Right lobe of liver (tissue), 4 donors: ENCODE measurements at regions not wholly inside any gene's neighbourhood (a gene's known extent, or its start where the extent isn't known, plus 50 kb on each side); places are given as distances from the start of the nearest gene placed in this dataset.

Source experiments
- POLR2A ChIP-seq: fragments of 450-650 bp; IDR thresholded peaks from one replicate; pipeline ENCODE4 v1.6.1; 2017; ENCODE audit warnings: antibody characterized with exemption, mild to moderate bottlenecking
- TF ChIP-seq, protein P1 (sequence below), 4 donors: fragments of 200-600 bp in 3 of 4; fragments of 450-650 bp in 1 of 4; IDR thresholded peaks; one replicate each; pipeline versions ENCODE4 v1.5.1 to v1.8.0; 2016 to 2022; ENCODE audit warnings: antibody characterized with exemption in 4 of 4, mild to moderate bottlenecking in 2 of 4
- donor health status: DM: no; HTN: no; CAD: no.
- donor health status: DM: no; HTN: no; CAD: no.
- donor health status: DM: no; HTN: yes; CAD: no.

DNA sequence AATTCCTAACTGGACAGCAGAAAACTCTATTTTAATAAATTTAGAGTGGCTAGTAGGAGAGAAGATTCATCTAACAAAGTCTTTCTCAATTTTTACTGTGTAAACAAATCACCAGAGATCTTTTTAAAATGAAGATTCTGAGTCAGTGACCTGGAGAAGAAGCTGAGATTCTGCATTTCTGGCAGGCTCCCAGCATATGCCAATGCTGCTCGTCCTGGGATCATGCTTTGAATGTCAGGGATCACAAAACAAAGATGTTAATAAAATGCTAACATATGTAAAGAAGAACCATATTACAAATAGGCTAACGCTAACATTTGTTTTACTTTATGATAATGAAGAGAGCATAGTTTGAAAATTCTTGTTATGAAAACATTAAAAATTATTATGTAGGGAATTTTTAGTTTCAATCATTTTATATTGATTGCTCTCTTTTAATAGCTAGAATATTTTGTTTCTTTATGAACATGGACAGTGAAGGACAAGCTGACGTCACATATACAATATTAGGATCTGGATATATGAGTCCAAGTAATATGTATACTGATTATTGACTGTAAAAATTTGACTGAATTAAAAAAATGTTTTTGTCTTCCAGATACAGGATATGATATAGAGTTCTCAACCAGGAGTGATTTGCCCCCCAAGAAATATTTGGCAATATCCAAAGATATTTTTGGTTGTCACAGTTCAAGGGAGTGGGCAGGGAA lies 160.8 kb upstream of the GPR149 start:
- TF ChIP-seq, protein P1, sequence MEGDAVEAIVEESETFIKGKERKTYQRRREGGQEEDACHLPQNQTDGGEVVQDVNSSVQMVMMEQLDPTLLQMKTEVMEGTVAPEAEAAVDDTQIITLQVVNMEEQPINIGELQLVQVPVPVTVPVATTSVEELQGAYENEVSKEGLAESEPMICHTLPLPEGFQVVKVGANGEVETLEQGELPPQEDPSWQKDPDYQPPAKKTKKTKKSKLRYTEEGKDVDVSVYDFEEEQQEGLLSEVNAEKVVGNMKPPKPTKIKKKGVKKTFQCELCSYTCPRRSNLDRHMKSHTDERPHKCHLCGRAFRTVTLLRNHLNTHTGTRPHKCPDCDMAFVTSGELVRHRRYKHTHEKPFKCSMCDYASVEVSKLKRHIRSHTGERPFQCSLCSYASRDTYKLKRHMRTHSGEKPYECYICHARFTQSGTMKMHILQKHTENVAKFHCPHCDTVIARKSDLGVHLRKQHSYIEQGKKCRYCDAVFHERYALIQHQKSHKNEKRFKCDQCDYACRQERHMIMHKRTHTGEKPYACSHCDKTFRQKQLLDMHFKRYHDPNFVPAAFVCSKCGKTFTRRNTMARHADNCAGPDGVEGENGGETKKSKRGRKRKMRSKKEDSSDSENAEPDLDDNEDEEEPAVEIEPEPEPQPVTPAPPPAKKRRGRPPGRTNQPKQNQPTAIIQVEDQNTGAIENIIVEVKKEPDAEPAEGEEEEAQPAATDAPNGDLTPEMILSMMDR (IDR thresholded peaks at IDR 0.05), result no peak
- TF ChIP-seq POLR2A, result no peak
